GM12865 (cell line): ENCODE measurements at regions not wholly inside any gene's neighbourhood (a gene's known extent, or its start where the extent isn't known, plus 50 kb on each side); places are given as distances from the start of the nearest gene placed in this dataset.

ENCODE experiments used
- DNase-seq: peaks from one replicate; pipeline ENCODE4 v3.0.0; 2010; ENCODE audit warnings: low read depth
- H3K4me3 ChIP-seq: 2 replicates; pipeline ENCODE4 v1.5.1; 2011; ENCODE audit warnings: mild to moderate bottlenecking, low read depth, low read length, control low read depth
- TF ChIP-seq, protein P1 (sequence below): IDR thresholded peaks from 2 replicates; pipeline ENCODE4 v1.5.1; 2011; ENCODE audit warnings: low read length, control low read depth, low read depth, inconsistent platforms; ENCODE audit not compliant: insufficient read depth; ENCODE audit errors: missing control alignments

DNA sequence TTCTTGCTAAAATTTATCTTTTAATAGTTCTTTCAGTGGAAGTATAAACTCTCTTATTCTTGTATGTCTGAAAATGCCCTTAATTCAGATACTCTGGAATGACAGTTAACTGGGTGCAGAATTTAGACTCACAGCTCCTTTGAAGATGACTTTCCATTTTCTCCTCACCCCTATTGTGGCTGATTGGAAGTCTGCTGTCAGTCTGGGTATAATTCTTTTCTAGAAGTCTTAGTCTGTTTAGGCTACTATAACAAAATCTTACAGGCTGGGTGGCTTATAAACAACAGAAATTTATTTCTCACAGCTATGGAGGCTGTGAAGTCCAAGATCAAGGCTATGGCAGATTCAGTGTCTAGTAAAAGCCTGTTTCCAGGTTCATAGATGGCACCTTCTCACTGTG lies 145.2 kb upstream of the GDF10 start:
- no peak for DNase-seq
- TF ChIP-seq, protein P1, sequence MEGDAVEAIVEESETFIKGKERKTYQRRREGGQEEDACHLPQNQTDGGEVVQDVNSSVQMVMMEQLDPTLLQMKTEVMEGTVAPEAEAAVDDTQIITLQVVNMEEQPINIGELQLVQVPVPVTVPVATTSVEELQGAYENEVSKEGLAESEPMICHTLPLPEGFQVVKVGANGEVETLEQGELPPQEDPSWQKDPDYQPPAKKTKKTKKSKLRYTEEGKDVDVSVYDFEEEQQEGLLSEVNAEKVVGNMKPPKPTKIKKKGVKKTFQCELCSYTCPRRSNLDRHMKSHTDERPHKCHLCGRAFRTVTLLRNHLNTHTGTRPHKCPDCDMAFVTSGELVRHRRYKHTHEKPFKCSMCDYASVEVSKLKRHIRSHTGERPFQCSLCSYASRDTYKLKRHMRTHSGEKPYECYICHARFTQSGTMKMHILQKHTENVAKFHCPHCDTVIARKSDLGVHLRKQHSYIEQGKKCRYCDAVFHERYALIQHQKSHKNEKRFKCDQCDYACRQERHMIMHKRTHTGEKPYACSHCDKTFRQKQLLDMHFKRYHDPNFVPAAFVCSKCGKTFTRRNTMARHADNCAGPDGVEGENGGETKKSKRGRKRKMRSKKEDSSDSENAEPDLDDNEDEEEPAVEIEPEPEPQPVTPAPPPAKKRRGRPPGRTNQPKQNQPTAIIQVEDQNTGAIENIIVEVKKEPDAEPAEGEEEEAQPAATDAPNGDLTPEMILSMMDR = no peak
- H3K4me3 ChIP-seq = no peak overlapping the region

DNA sequence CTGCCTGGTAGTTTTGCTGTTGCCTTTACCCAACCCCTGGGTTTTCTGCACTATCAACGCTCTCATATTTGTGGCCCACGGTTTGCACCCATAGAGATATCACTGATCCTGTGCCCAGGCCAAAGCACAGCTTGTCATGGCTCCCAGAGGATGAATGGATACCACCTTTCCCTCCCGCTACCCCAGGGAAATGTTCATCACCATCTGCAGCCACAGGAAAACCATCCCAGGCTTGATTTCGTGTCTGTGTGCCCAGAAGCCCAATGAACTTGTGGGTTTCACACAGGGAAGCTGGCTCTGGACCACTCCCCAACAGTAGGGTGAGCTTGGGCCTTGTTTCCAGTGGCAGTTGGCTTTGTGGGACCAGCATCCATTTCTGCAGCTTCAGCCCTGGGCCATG lies 143.1 kb upstream of the GDF10 start:
- no peak for DNase-seq
- TF ChIP-seq, protein P1 = no peak
- H3K4me3 ChIP-seq = no peak overlapping the region

GRCh38 chr10:47158116-47159071 lies 141.6 kb upstream of the GDF10 start:
- no peak overlapping the region for H3K4me3 ChIP-seq
- TF ChIP-seq, protein P1 = no peak
- DNase-seq = no peak

DNA sequence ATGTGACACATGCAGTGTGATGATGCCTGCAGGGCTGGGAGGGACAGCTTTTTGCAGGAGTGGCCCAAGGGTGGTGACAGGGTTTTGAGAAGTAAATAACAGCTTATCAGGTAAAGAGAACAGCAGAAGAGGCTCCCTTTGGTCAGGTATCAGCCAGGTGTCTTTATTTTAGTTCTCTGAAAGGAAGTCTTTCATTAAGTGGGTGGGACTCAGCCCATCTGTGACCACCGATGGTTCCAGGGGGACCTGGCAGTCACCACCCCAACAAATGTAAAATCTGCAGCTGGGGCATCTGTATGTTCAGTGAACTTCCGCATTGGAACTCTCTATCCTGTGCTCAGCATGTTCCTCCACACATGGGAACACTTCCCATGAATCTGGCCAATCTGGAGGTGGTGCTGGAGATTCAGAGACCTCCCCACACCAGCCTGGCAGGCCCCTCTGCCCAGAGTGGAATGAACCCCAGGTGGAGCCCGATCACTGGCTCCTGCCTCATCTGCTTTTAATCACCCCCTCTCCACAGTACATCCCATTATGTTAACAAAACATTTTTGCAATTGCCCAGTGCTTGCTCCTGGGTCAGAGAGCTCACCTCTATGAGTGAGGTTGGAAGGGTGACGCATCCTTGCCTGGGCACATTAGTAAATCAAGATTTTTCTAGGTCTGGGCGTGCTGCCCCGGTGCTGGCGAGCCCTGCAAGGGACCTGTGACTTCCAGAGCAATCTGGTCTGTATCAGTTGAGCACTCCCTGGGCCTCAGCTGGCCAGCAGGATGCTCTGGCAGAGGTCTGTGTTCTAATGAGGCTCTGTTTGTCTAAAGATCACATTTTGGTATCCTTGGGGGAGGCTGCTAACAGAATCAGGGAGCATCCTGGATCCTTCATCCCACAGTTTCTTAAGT lies 140.4 kb upstream of the GDF10 start:
- no peak for DNase-seq
- no peak overlapping the region for H3K4me3 ChIP-seq
- TF ChIP-seq, protein P1 = no peak

GRCh38 chr10:47160261-47160908 lies 139.6 kb upstream of the GDF10 start:
- TF ChIP-seq, protein P1 = no peak
- DNase-seq = no peak

GRCh38 chr10:47160967-47161366 lies 139.0 kb upstream of the GDF10 start:
- TF ChIP-seq, protein P1 = no peak
- no peak overlapping the region for H3K4me3 ChIP-seq
- DNase-seq = no peak

More at GRCh38 chr10:47160261-47160908, 139.6 kb upstream of the GDF10 start:
- H3K4me3 ChIP-seq = no peak overlapping the region
